Gastroesophageal sphincter (tissue), 4 donors: ENCODE measurements at regions not wholly inside any gene's neighbourhood (a gene's known extent, or its start where the extent isn't known, plus 50 kb on each side); places are given as distances from the start of the nearest gene placed in this dataset.

Experiments used
- ATAC-seq: fragments of 150-250 bp; one replicate; pipeline ENCODE4 v1.9.1; 2016; ENCODE audit warnings: mild to moderate bottlenecking, moderate library complexity
- H3K27ac ChIP-seq, 4 donors: fragments of 200-600 bp; sonication (generic) in 3 of 4; 1 replicate in 3 of 4; 2 replicates in 1 of 4; pipeline ENCODE4 v1.5.1; 2016 to 2019
- H3K27me3 ChIP-seq: fragments of 200-600 bp; sonication (generic); one replicate; pipeline ENCODE4 v1.5.1; 2019
- H3K36me3 ChIP-seq, 2 donors: fragments of 200-600 bp; sonication (generic); one replicate each; pipeline ENCODE4 v1.5.1; 2019; ENCODE audit warnings: control low read depth in 1 of 2
- H3K4me1 ChIP-seq, 3 donors: fragments of 200-600 bp; sonication (generic); 1 replicate in 2 of 3; 2 replicates in 1 of 3; pipeline ENCODE4 v1.5.1; 2016 to 2019; ENCODE audit warnings: control low read depth in 2 of 3
- H3K4me3 ChIP-seq, 2 donors: fragments of 200-600 bp; sonication (generic); one replicate each; pipeline ENCODE4 v1.5.1; 2019; ENCODE audit warnings: mild to moderate bottlenecking in 1 of 2, moderate library complexity in 1 of 2
- H3K9me3 ChIP-seq, 3 donors: fragments of 200-600 bp; sonication (generic); one replicate each; pipeline ENCODE4 v1.5.1; 2017 to 2019; ENCODE audit warnings: control low read depth in 2 of 3
- EP300 ChIP-seq: sonication (generic); formaldehyde crosslinking; IDR thresholded peaks from one replicate; pipeline ENCODE4 v1.6.1; 2017; ENCODE audit warnings: antibody characterized with exemption, mild to moderate bottlenecking
- POLR2A ChIP-seq, 2 donors: fragments of 450-650 bp; IDR thresholded peaks; one replicate each; pipeline ENCODE4 v1.6.1; 2017; ENCODE audit warnings: antibody characterized with exemption in 2 of 2, mild to moderate bottlenecking in 2 of 2, moderate library complexity in 1 of 2
- POLR2AphosphoS5 ChIP-seq: sonication (generic); formaldehyde crosslinking; IDR thresholded peaks from one replicate; pipeline ENCODE4 v1.6.1; 2017; ENCODE audit warnings: antibody characterized with exemption
- WGBS, 2 donors: methylation state at CpG; one replicate each; pipeline ENCODE4 v1.1.5; 2018; ENCODE audit warnings: low coverage in 1 of 2; 5-methylcytosine and 5-hydroxymethylcytosine counted together
- TF ChIP-seq, protein P1 (sequence below), 4 experiments: fragments of 200-600 bp in 2 of 4; fragments of 450-650 bp in 2 of 4; sonication (generic) in 1 of 4; IDR thresholded peaks; one replicate each; pipeline ENCODE4 v1.5.1; 2017 to 2019; ENCODE audit warnings: antibody characterized with exemption in 4 of 4, mild to moderate bottlenecking in 2 of 4, moderate library complexity in 2 of 4

GRCh38 chr2:200744201-200744602, 67.5 kb upstream of the BZW1 start:
- Histone ChIP-seq H3K36me3 (no peaks in the 10 kb centered on the region), H3K27ac (no peak overlapping the region), H3K27me3 (no peaks in the 10 kb centered on the region), H3K4me3 (no peak overlapping the region), H3K4me1 (peaks cover 0 to 29% (median 9%) of the 10 kb centered on the region in 3 donors), H3K9me3 (no peaks in the 10 kb centered on the region)
- no peak for ATAC-seq
- TF ChIP-seq POLR2AphosphoS5 (no peak), POLR2A (IDR thresholded peaks at IDR 0.05) (no peak), EP300 (no peak)
- TF ChIP-seq, protein P1, sequence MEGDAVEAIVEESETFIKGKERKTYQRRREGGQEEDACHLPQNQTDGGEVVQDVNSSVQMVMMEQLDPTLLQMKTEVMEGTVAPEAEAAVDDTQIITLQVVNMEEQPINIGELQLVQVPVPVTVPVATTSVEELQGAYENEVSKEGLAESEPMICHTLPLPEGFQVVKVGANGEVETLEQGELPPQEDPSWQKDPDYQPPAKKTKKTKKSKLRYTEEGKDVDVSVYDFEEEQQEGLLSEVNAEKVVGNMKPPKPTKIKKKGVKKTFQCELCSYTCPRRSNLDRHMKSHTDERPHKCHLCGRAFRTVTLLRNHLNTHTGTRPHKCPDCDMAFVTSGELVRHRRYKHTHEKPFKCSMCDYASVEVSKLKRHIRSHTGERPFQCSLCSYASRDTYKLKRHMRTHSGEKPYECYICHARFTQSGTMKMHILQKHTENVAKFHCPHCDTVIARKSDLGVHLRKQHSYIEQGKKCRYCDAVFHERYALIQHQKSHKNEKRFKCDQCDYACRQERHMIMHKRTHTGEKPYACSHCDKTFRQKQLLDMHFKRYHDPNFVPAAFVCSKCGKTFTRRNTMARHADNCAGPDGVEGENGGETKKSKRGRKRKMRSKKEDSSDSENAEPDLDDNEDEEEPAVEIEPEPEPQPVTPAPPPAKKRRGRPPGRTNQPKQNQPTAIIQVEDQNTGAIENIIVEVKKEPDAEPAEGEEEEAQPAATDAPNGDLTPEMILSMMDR (IDR thresholded peaks at IDR 0.05): no peak
- 26% methylated on average over 3 of the region's 6 CpGs; no CpG with 5 or more reads in 1 of the 2 donors for WGBS, 2 donors

- WGBS, 2 donors: 84 to 95% methylated on average over 3 to 6 of the region's 7 CpGs
- Histone ChIP-seq H3K4me1 (peaks cover 0 to 25% (median 9%) of the 10 kb centered on the region in 3 donors), H3K9me3 (no peaks in the 10 kb centered on the region), H3K27ac (no peak overlapping the region), H3K27me3 (peaks cover 13% of the 10 kb centered on the region), H3K36me3 (no peaks in the 10 kb centered on the region), H3K4me3 (no peak overlapping the region)
- no peak for ATAC-seq
- TF ChIP-seq POLR2AphosphoS5: no peak
Observed at GRCh38 chr2:200746301-200746700, 65.4 kb upstream of the BZW1 start.

- 56 to 57% methylated on average over 3 to 7 of the region's 16 CpGs for WGBS, 2 donors
- H3K27ac ChIP-seq: no peak overlapping the region
- peaks cover 15% of the 10 kb centered on the region for H3K27me3 ChIP-seq
- peaks cover 0 to 8% (median 3%) of the 10 kb centered on the region in 3 donors for H3K4me1 ChIP-seq
- no peaks in the 10 kb centered on the region for H3K36me3 ChIP-seq
- H3K4me3 ChIP-seq: no peak overlapping the region
- no peak for TF ChIP-seq EP300
- TF ChIP-seq, protein P1 (IDR thresholded peaks at IDR 0.05): no peak
- no peak for TF ChIP-seq POLR2A (IDR thresholded peaks at IDR 0.05)
- no peak for TF ChIP-seq POLR2AphosphoS5
- H3K9me3 ChIP-seq: no peaks in the 10 kb centered on the region
- ATAC-seq: peak; percentile 6
Observed at GRCh38 chr2:200747668-200748618, 63.8 kb upstream of the BZW1 start.

DNA sequence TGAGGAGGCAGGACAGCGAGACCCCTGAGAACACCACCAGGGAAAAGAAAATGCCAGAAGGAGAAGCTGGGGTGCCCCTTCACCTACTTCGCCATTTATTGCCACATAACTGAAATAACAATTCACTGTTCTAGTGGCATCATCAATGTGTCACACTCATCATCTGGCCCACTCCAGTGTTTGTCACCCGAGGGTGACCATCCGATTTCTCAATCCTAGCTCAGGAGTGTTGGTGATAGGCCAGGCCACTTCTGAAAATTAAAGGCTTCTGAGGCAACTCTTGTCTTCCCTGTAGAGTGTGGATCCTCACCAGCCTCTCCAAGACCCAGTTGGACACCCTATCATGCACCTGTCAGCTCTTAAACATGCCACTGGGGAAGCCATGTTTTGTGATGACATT, 62.9 kb upstream of the BZW1 start:
- no peak for ATAC-seq
- TF ChIP-seq, protein P1 (IDR thresholded peaks at IDR 0.05): no peak
- no peak for TF ChIP-seq POLR2AphosphoS5
- TF ChIP-seq POLR2A (IDR thresholded peaks at IDR 0.05): no peak
- TF ChIP-seq EP300: no peak
- H3K27ac ChIP-seq: no peak overlapping the region
- peaks cover 0 to 1% (median 0%) of the 10 kb centered on the region in 3 donors for H3K4me1 ChIP-seq
- H3K27me3 ChIP-seq: peaks cover 15% of the 10 kb centered on the region
- WGBS, 2 donors: 85 to 100% methylated on average over 2 to 4 of the region's 4 CpGs
- no peak overlapping the region for H3K4me3 ChIP-seq
- H3K36me3 ChIP-seq: no peaks in the 10 kb centered on the region
- H3K9me3 ChIP-seq: no peaks in the 10 kb centered on the region

DNA sequence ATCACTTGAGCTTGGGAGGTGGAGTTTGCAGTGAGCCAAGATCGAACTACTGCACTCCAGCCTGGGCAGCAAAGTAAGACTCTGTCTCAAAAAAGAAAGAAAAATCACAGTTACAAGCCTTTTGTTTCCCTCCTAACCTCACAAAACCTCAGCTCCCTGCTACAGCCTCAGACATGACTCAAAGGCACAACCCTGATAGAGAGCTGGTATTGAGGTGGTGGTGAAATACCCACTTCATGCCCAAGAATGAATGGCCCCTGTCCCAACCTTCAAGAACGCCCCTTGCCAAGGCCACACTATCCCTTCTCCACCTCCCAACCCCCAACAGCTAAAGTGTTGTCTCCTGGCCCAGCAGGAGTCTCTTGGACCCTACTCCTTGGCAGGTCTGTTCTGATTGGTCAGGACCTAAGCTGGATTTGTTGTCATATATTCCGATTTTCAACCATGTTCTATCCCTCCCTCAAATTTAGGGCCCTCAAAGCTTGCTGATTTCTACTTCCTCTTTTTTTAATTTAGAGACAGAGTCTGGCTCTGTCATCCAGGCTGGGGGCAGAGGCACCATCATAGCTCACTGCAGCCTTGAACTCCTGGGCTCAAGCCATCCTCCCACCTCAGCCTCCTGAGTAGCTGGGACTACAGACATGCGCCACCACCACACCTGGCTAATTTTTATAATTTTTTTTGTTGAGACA, 61.9 kb upstream of the BZW1 start:
- Histone ChIP-seq H3K27ac (no peak overlapping the region), H3K4me1 (no peaks in the 10 kb centered on the region), H3K4me3 (no peak overlapping the region), H3K27me3 (peaks cover 15% of the 10 kb centered on the region), H3K9me3 (no peaks in the 10 kb centered on the region), H3K36me3 (no peaks in the 10 kb centered on the region)
- ATAC-seq: no peak
- WGBS, 2 donors: 90 to 100% methylated on average over 1 to 4 of the region's 4 CpGs
- no peak for TF ChIP-seq POLR2AphosphoS5
- no peak for TF ChIP-seq EP300
- no peak for TF ChIP-seq POLR2A (IDR thresholded peaks at IDR 0.05)
- TF ChIP-seq, protein P1 (IDR thresholded peaks at IDR 0.05): no peak
